CD4-positive, alpha-beta memory T cell (primary cell): ENCODE measurements at regions not wholly inside any gene's neighbourhood (a gene's known extent, or its start where the extent isn't known, plus 50 kb on each side); places are given as distances from the start of the nearest gene placed in this dataset.
"Not testable (repeated sequence)": the region's sequence is repeated elsewhere in the genome, so short reads cannot be mapped to it uniquely, and the experiment has no call there.

ENCODE experiments used
- CTCF ChIA-PET: fragments of 350-600 bp; sonication (Branson Sonifier 250); formaldehyde crosslinking; loops from one replicate; lab custom pipeline; 2021; ENCODE audit warnings: inconsistent platforms; ENCODE audit not compliant: partially characterized antibody; lab: Charles Lee
- POLR2A ChIA-PET: fragments of 350-600 bp; sonication (Branson Sonifier 250); formaldehyde crosslinking; loops from one replicate; lab custom pipeline; 2021; ENCODE audit not compliant: partially characterized antibody; lab: Charles Lee
- DNase-seq, 5 donors: peaks; one replicate each; pipeline versions ENCODE4 v3.0.0 to v3.0.0-alpha.2; 2020 to 2022; ENCODE audit warnings: mixed read lengths in 1 of 5
- H3K27ac ChIP-seq: one replicate; pipeline ENCODE4 v1.7.0; 2013; ENCODE audit warnings: low read depth, low read length
- H3K27me3 ChIP-seq: 2 replicates; pipeline ENCODE4 v1.7.0; 2013; ENCODE audit warnings: mild to moderate bottlenecking, low read length, moderate library complexity; ENCODE audit not compliant: insufficient read depth
- H3K36me3 ChIP-seq: 2 replicates; pipeline ENCODE4 v1.7.0; 2013; ENCODE audit warnings: mild to moderate bottlenecking, low read length, moderate library complexity; ENCODE audit not compliant: insufficient read depth
- H3K4me1 ChIP-seq: 2 replicates; pipeline ENCODE4 v1.7.0; 2013; ENCODE audit warnings: mild to moderate bottlenecking, low read length, moderate library complexity; ENCODE audit not compliant: insufficient read depth
- H3K4me3 ChIP-seq, 2 donors: one replicate each; pipeline ENCODE4 v1.7.0; 2013; ENCODE audit warnings: low read length in 2 of 2, mild to moderate bottlenecking in 1 of 2
- H3K9me3 ChIP-seq, 2 donors: one replicate each; pipeline ENCODE4 v1.7.0; 2013; ENCODE audit warnings: low read length in 2 of 2, control low read depth in 1 of 2; ENCODE audit not compliant: control insufficient read depth in 1 of 2
- H3K27ac Mint-ChIP-seq, 7 donors: one replicate each; pipeline ENCODE4 v1.8.0; 2020 to 2021; ENCODE audit warnings: mixed read lengths in 7 of 7, mild to moderate bottlenecking in 6 of 7, inconsistent platforms in 3 of 7, moderate library complexity in 3 of 7
- H3K27me3 Mint-ChIP-seq, 2 donors: one replicate each; pipeline ENCODE4 v1.8.0; 2020 to 2021; ENCODE audit warnings: mixed read lengths in 2 of 2
- H3K36me3 Mint-ChIP-seq, 2 donors: one replicate each; pipeline ENCODE4 v1.8.0; 2020 to 2021; ENCODE audit warnings: mixed read lengths in 2 of 2, inconsistent platforms in 1 of 2, mild to moderate bottlenecking in 1 of 2
- H3K4me1 Mint-ChIP-seq, 4 donors: one replicate each; pipeline ENCODE4 v1.8.0; 2020 to 2021; ENCODE audit warnings: mixed read lengths in 4 of 4, mild to moderate bottlenecking in 1 of 4
- H3K4me3 Mint-ChIP-seq, 8 donors: one replicate each; pipeline ENCODE4 v1.8.0; 2020 to 2021; ENCODE audit warnings: mixed read lengths in 8 of 8, mild to moderate bottlenecking in 7 of 8, moderate library complexity in 6 of 8, inconsistent platforms in 3 of 8
- H3K9me3 Mint-ChIP-seq, 8 donors: one replicate each; pipeline ENCODE4 v1.8.0; 2020 to 2021; ENCODE audit warnings: mixed read lengths in 8 of 8, mild to moderate bottlenecking in 5 of 8, inconsistent platforms in 3 of 8, moderate library complexity in 1 of 8
- intact Hi-C: fragments of 100-400 bp; cut with micrococcal nuclease; formaldehyde crosslinking; loops from one replicate; pipeline ENCODE4 v1.15.1; 2023

- no peak for DNase-seq
- Histone ChIP-seq H3K27ac (no peak overlapping the region), H3K36me3 (no peaks in the 10 kb centered on the region), H3K4me3 (no peak overlapping the region), H3K27me3 (no peaks in the 10 kb centered on the region), H3K4me1 (peaks cover 8% of the 10 kb centered on the region), H3K9me3 (no peaks in the 10 kb centered on the region)
- Mint-ChIP-seq H3K27me3 (peaks cover 0 to 2% of the 10 kb centered on the region in 2 donors), H3K36me3 (no peaks in the 10 kb centered on the region), H3K9me3 (no peaks in the 10 kb centered on the region), H3K4me1 (peaks cover 8 to 12% (median 11%) of the 10 kb centered on the region in 4 donors), H3K27ac (peak overlapping the region in 2 of 7 donors; percentile 14 to 33), H3K4me3 (no peak overlapping the region)
- intact Hi-C loops, result loop anchor here (5.0 kb wide), 2 partner anchors 33 to 113 kb away; no protein-coding TSS in a partner anchor
- ChIA-PET POLR2A (no interaction called here), CTCF (no interaction called here)
These were observed 71.8 kb upstream of the MAX start for GRCh38 chr14:65173973-65174693.

GRCh38 chr14:65174783-65175182 lies 72.5 kb upstream of the MAX start:
- Mint-ChIP-seq H3K27me3 (peaks cover 0 to 2% of the 10 kb centered on the region in 2 donors), H3K4me3 (no peak overlapping the region), H3K27ac (no peak overlapping the region), H3K4me1 (peaks cover 9 to 18% (median 15%) of the 10 kb centered on the region in 4 donors), H3K9me3 (peaks cover 0 to 2% (median 0%) of the 10 kb centered on the region in 8 donors), H3K36me3 (no peaks in the 10 kb centered on the region)
- Histone ChIP-seq H3K4me1 (peaks cover 8% of the 10 kb centered on the region), H3K27ac (no peak overlapping the region), H3K9me3 (no peaks in the 10 kb centered on the region), H3K27me3 (no peaks in the 10 kb centered on the region), H3K4me3 (no peak overlapping the region), H3K36me3 (no peaks in the 10 kb centered on the region)
- no peak for DNase-seq
- intact Hi-C loops, result loop anchor here (5.0 kb wide), 2 partner anchors 33 to 113 kb away; no protein-coding TSS in a partner anchor
- ChIA-PET CTCF (interaction anchor here (0.8 to 2.4 kb wide), 2 partner anchors 10 to 11 kb away, joined by 3 to 8 read pairs; no protein-coding TSS in a partner anchor), POLR2A (no interaction called here)

- Mint-ChIP-seq H3K36me3 (peaks cover 0 to 6% of the 10 kb centered on the region in 2 donors), H3K27me3 (no peaks in the 10 kb centered on the region), H3K4me1 (peaks cover 7 to 16% (median 11%) of the 10 kb centered on the region in 4 donors), H3K4me3 (no peak overlapping the region), H3K27ac (no peak overlapping the region), H3K9me3 (peaks cover 0 to 14% (median 13%) of the 10 kb centered on the region in 8 donors)
- Histone ChIP-seq H3K36me3 (no peaks in the 10 kb centered on the region), H3K27ac (no peak overlapping the region), H3K4me1 (no peaks in the 10 kb centered on the region), H3K9me3 (peaks cover 0 to 5% of the 10 kb centered on the region in 2 donors), H3K4me3 (no peak overlapping the region), H3K27me3 (no peaks in the 10 kb centered on the region)
- no peak for DNase-seq
- POLR2A ChIA-PET, result interaction anchor here (0.8 kb wide), 1 partner anchor 8 kb away, joined by 3 read pairs; no protein-coding TSS in a partner anchor
- intact Hi-C loops, result no loop called here
- CTCF ChIA-PET, result interaction anchor here (0.9 to 1.3 kb wide), 2 partner anchors 22 to 31 kb away, joined by 3 to 4 read pairs; no protein-coding TSS in a partner anchor
These were observed 75.2 kb upstream of the MAX start for GRCh38 chr14:65177551-65177950.

- CTCF ChIA-PET, H3K27ac ChIP-seq, H3K4me3 Mint-ChIP-seq: not testable (repeated sequence)
These were observed 76.9 kb upstream of the MAX start for GRCh38 chr14:65179231-65179630.

GRCh38 chr14:65179918-65180724 lies 77.8 kb upstream of the MAX start:
- Histone ChIP-seq H3K27me3 (no peaks in the 10 kb centered on the region), H3K4me1 (no peaks in the 10 kb centered on the region), H3K4me3 (no peak overlapping the region), H3K27ac (no peak overlapping the region), H3K36me3 (no peaks in the 10 kb centered on the region), H3K9me3 (peaks cover 0 to 5% of the 10 kb centered on the region in 2 donors)
- no peak overlapping the region for H3K4me3 Mint-ChIP-seq
- H3K27ac Mint-ChIP-seq, result no peak overlapping the region
- POLR2A ChIA-PET, result no interaction called here
- H3K36me3 Mint-ChIP-seq, result peaks cover 1 to 6% of the 10 kb centered on the region in 2 donors
- intact Hi-C loops, result no loop called here
- peaks cover 6 to 16% (median 9%) of the 10 kb centered on the region in 4 donors for H3K4me1 Mint-ChIP-seq
- DNase-seq, result peak in 1 of 5 donors; percentile 47
- CTCF ChIA-PET, result no interaction called here
- no peaks in the 10 kb centered on the region for H3K27me3 Mint-ChIP-seq
- H3K9me3 Mint-ChIP-seq, result peaks cover 0 to 23% (median 17%) of the 10 kb centered on the region in 8 donors

More at GRCh38 chr14:65179231-65179630, 76.9 kb upstream of the MAX start:
- H3K27ac Mint-ChIP-seq, result peak overlapping the region in 1 of 7 donors; percentile 31
- H3K4me1 ChIP-seq, H3K4me3 ChIP-seq, H3K27me3 ChIP-seq, H3K36me3 Mint-ChIP-seq, intact Hi-C loops, H3K9me3 ChIP-seq, DNase-seq, POLR2A ChIA-PET, H3K27me3 Mint-ChIP-seq, H3K36me3 ChIP-seq: not testable (repeated sequence)
- peaks cover 0 to 23% (median 17%) of the 10 kb centered on the region in 8 donors for H3K9me3 Mint-ChIP-seq
- peaks cover 6 to 16% (median 9%) of the 10 kb centered on the region in 4 donors for H3K4me1 Mint-ChIP-seq

- Histone ChIP-seq H3K27me3 (no peaks in the 10 kb centered on the region), H3K27ac (no peak overlapping the region), H3K4me1 (no peaks in the 10 kb centered on the region), H3K4me3 (no peak overlapping the region), H3K9me3 (peaks cover 0 to 5% of the 10 kb centered on the region in 2 donors), H3K36me3 (no peaks in the 10 kb centered on the region)
- Mint-ChIP-seq H3K9me3 (peaks cover 0 to 23% (median 17%) of the 10 kb centered on the region in 8 donors), H3K27ac (no peak overlapping the region), H3K4me1 (peaks cover 6 to 16% (median 9%) of the 10 kb centered on the region in 4 donors), H3K27me3 (no peaks in the 10 kb centered on the region), H3K4me3 (no peak overlapping the region), H3K36me3 (peaks cover 1 to 6% of the 10 kb centered on the region in 2 donors)
- intact Hi-C loops, result no loop called here
- ChIA-PET CTCF (interaction anchor here (1.1 kb wide), 1 partner anchor 10 kb away, joined by 3 read pairs; no protein-coding TSS in a partner anchor), POLR2A (no interaction called here)
- no peak for DNase-seq
These were observed 78.4 kb upstream of the MAX start for GRCh38 chr14:65180725-65181025.
